ENCODE measurements at regions not wholly inside any gene's neighbourhood (a gene's known extent, or its start where the extent isn't known, plus 50 kb on each side); places are given as distances from the start of the nearest gene placed in this dataset.
"Not testable (repeated sequence)": the region's sequence is repeated elsewhere in the genome, so short reads cannot be mapped to it uniquely, and the experiment has no call there.

GRCh38 chr12:33944703-33945437, 77.4 kb upstream of the ALG10 start:
- CTCF ChIA-PET, result no interaction called here
- Histone ChIP-seq H3K4me3 (ENCODE audit: control insufficient read depth in 1 of 2, extremely low read depth in 1 of 2, low read length in 1 of 2) (no peak overlapping the region), H3K9me3 (no peaks in the 10 kb centered on the region), H3K4me1 (ENCODE audit: control insufficient read depth in 1 of 2, extremely low read depth in 1 of 2, insufficient read depth in 2 of 2, low read length in 2 of 2) (no peaks in the 10 kb centered on the region), H3K27ac (ENCODE audit: low read length) (no peak overlapping the region), H3K36me3 (ENCODE audit: control insufficient read depth in 2 of 2, extremely low read depth in 1 of 2, insufficient read depth in 1 of 2, low read length in 1 of 2) (no peaks in the 10 kb centered on the region), H3K27me3 (replicated peaks in 1 of 2; ENCODE audit: control insufficient read depth in 2 of 2, extremely low read depth in 1 of 2, insufficient read depth in 2 of 2, low read length in 1 of 2) (no peaks in the 10 kb centered on the region)
- Mint-ChIP-seq H3K27me3 (no peaks in the 10 kb centered on the region), H3K4me1 (no peaks in the 10 kb centered on the region), H3K4me3 (no peak overlapping the region), H3K36me3 (no peaks in the 10 kb centered on the region), H3K9me3 (peaks cover 5 to 12% (median 7%) of the 10 kb centered on the region in 3 donors), H3K27ac (no peak overlapping the region)
- WGBS (ENCODE audit: insufficient coverage), result 63% methylated on average over 1 of the region's 3 CpGs
- ATAC-seq (replicated peaks in 1 of 4) (no peak), DNase-seq (no peak)
- POLR2A ChIA-PET, result interaction anchor here in 1 of 2 donors (0.6 kb wide), 1 partner anchor 15 kb away, joined by 3 read pairs; no protein-coding TSS in a partner anchor

- WGBS (ENCODE audit: insufficient coverage), result 93% methylated on average over 3 of the region's 6 CpGs
- Histone ChIP-seq H3K36me3 (ENCODE audit: control insufficient read depth in 2 of 2, extremely low read depth in 1 of 2, insufficient read depth in 1 of 2, low read length in 1 of 2) (no peaks in the 10 kb centered on the region), H3K4me1 (ENCODE audit: control insufficient read depth in 1 of 2, extremely low read depth in 1 of 2, insufficient read depth in 2 of 2, low read length in 2 of 2) (no peaks in the 10 kb centered on the region), H3K27me3 (replicated peaks in 1 of 2; ENCODE audit: control insufficient read depth in 2 of 2, extremely low read depth in 1 of 2, insufficient read depth in 2 of 2, low read length in 1 of 2) (no peaks in the 10 kb centered on the region), H3K27ac (ENCODE audit: low read length) (no peak overlapping the region), H3K9me3 (no peaks in the 10 kb centered on the region), H3K4me3 (ENCODE audit: control insufficient read depth in 1 of 2, extremely low read depth in 1 of 2, low read length in 1 of 2) (no peak overlapping the region)
- no peaks in the 10 kb centered on the region for H3K27me3 Mint-ChIP-seq
- no peaks in the 10 kb centered on the region for H3K4me1 Mint-ChIP-seq
- no peak for DNase-seq
- no peak for ATAC-seq (replicated peaks in 1 of 4)
- ChIA-PET POLR2A (interaction anchor here in 1 of 2 donors (0.7 kb wide), 1 partner anchor 68 kb away, joined by 3 read pairs; no protein-coding TSS in a partner anchor), CTCF (no interaction called here)
- no peak overlapping the region for H3K27ac Mint-ChIP-seq
- peaks cover 7 to 17% (median 9%) of the 10 kb centered on the region in 3 donors for H3K9me3 Mint-ChIP-seq
- H3K36me3 Mint-ChIP-seq, result no peaks in the 10 kb centered on the region
- no peak overlapping the region for H3K4me3 Mint-ChIP-seq
Observed at GRCh38 chr12:33945438-33945784, 76.9 kb upstream of the ALG10 start.

GRCh38 chr12:33966219-33966618, 56.1 kb upstream of the ALG10 start:
- WGBS (ENCODE audit: insufficient coverage), result 70% methylated on average over 3 of the region's 7 CpGs
- H3K9me3 ChIP-seq; ATAC-seq (replicated peaks in 1 of 4); H3K4me3 Mint-ChIP-seq; H3K4me3 ChIP-seq (ENCODE audit: control insufficient read depth in 1 of 2, extremely low read depth in 1 of 2, low read length in 1 of 2); POLR2A ChIA-PET; H3K27ac Mint-ChIP-seq; CTCF ChIA-PET; H3K27ac ChIP-seq (ENCODE audit: low read length); H3K9me3 Mint-ChIP-seq; H3K27me3 ChIP-seq (replicated peaks in 1 of 2; ENCODE audit: control insufficient read depth in 2 of 2, extremely low read depth in 1 of 2, insufficient read depth in 2 of 2, low read length in 1 of 2); H3K4me1 Mint-ChIP-seq; H3K4me1 ChIP-seq (ENCODE audit: control insufficient read depth in 1 of 2, extremely low read depth in 1 of 2, insufficient read depth in 2 of 2, low read length in 2 of 2); H3K36me3 ChIP-seq (ENCODE audit: control insufficient read depth in 2 of 2, extremely low read depth in 1 of 2, insufficient read depth in 1 of 2, low read length in 1 of 2); H3K27me3 Mint-ChIP-seq; H3K36me3 Mint-ChIP-seq; DNase-seq: not testable (repeated sequence)

- Mint-ChIP-seq H3K4me3 (no peak overlapping the region), H3K4me1 (no peaks in the 10 kb centered on the region), H3K27me3 (peaks cover 0 to 4% of the 10 kb centered on the region in 2 donors), H3K27ac (no peak overlapping the region), H3K9me3 (peaks cover 0 to 5% (median 4%) of the 10 kb centered on the region in 3 donors), H3K36me3 (no peaks in the 10 kb centered on the region)
- Histone ChIP-seq H3K9me3 (no peaks in the 10 kb centered on the region), H3K4me1 (ENCODE audit: control insufficient read depth in 1 of 2, extremely low read depth in 1 of 2, insufficient read depth in 2 of 2, low read length in 2 of 2) (no peaks in the 10 kb centered on the region), H3K4me3 (ENCODE audit: control insufficient read depth in 1 of 2, extremely low read depth in 1 of 2, low read length in 1 of 2) (no peak overlapping the region), H3K27ac (ENCODE audit: low read length) (no peak overlapping the region), H3K36me3 (ENCODE audit: control insufficient read depth in 2 of 2, extremely low read depth in 1 of 2, insufficient read depth in 1 of 2, low read length in 1 of 2) (no peaks in the 10 kb centered on the region), H3K27me3 (replicated peaks in 1 of 2; ENCODE audit: control insufficient read depth in 2 of 2, extremely low read depth in 1 of 2, insufficient read depth in 2 of 2, low read length in 1 of 2) (no peaks in the 10 kb centered on the region)
- ChIA-PET POLR2A (no interaction called here), CTCF (no interaction called here)
- ATAC-seq (replicated peaks in 1 of 4), result no peak
- no peak for DNase-seq
- whole genome bisulfite sequencing (ENCODE audit: insufficient coverage), result no CpG with 5 or more reads among the region's 1 CpG
Observed at GRCh38 chr12:33967760-33968159, 54.5 kb upstream of the ALG10 start.
